Bone marrow (tissue), 2 donors: ENCODE measurements at regions not wholly inside any gene's neighbourhood (a gene's known extent, or its start where the extent isn't known, plus 50 kb on each side); places are given as distances from the start of the nearest gene placed in this dataset.

Experiments
- DNase-seq, 2 donors: peaks; one replicate each; lab custom pipeline; 2025; lab: John Stamatoyannopoulos, UW

- DNase-seq = no peak
These were observed 309.0 kb upstream of the JARID2 start for GRCh38 chr6:14936861-14937260.

GRCh38 chr6:14943116-14943515, 302.8 kb upstream of the JARID2 start:
- no peak for DNase-seq

- no peak for DNase-seq
These were observed 301.3 kb upstream of the JARID2 start for GRCh38 chr6:14944593-14944992.

- DNase-seq = no peak
These were observed 300.2 kb upstream of the JARID2 start for GRCh38 chr6:14945461-14946185.

- DNase-seq = no peak
These were observed 299.1 kb upstream of the JARID2 start for GRCh38 chr6:14946753-14947152.

- DNase-seq = no peak
These were observed 297.2 kb upstream of the JARID2 start for GRCh38 chr6:14948586-14949245.

GRCh38 chr6:14950103-14950969, 295.5 kb upstream of the JARID2 start:
- no peak for DNase-seq

GRCh38 chr6:14950970-14951276, 294.9 kb upstream of the JARID2 start:
- no peak for DNase-seq

GRCh38 chr6:14951704-14952103, 294.2 kb upstream of the JARID2 start:
- DNase-seq = no peak

- DNase-seq = no peak
These were observed 292.0 kb upstream of the JARID2 start for GRCh38 chr6:14953836-14954235.

- DNase-seq = no peak
These were observed 288.4 kb upstream of the JARID2 start for GRCh38 chr6:14957355-14958059.

GRCh38 chr6:14959324-14959885, 286.5 kb upstream of the JARID2 start:
- no peak for DNase-seq

GRCh38 chr6:14964556-14965270, 281.2 kb upstream of the JARID2 start:
- no peak for DNase-seq

- DNase-seq = no peak
These were observed 280.3 kb upstream of the JARID2 start for GRCh38 chr6:14965424-14966075.

GRCh38 chr6:14966096-14966905, 279.6 kb upstream of the JARID2 start:
- no peak for DNase-seq

GRCh38 chr6:14966906-14967711, 278.8 kb upstream of the JARID2 start:
- no peak for DNase-seq

- DNase-seq = no peak
These were observed 277.7 kb upstream of the JARID2 start for GRCh38 chr6:14968056-14968637.

- no peak for DNase-seq
These were observed 276.7 kb upstream of the JARID2 start for GRCh38 chr6:14969126-14969525.
